ENCODE measurements at regions not wholly inside any gene's neighbourhood (a gene's known extent, or its start where the extent isn't known, plus 50 kb on each side); places are given as distances from the start of the nearest gene placed in this dataset.
"Not testable (repeated sequence)": the region's sequence is repeated elsewhere in the genome, so short reads cannot be mapped to it uniquely, and the experiment has no call there.

- no peaks in the 10 kb centered on the region for H3K36me3 ChIP-seq (ENCODE audit: control insufficient read depth, insufficient read depth, low read length)
- H3K9ac ChIP-seq (ENCODE audit: insufficient read depth in 1 of 2, low read depth in 2 of 2, low read length in 2 of 2) = no peak overlapping the region
- no TSS peak for BruUV-seq (replicated peaks)
- H2AFZ ChIP-seq (ENCODE audit: low read depth, low read length) = no peak overlapping the region
- TF ChIP-seq SRSF3 (IDR thresholded peaks at IDR 0.05; ENCODE audit: insufficient read depth, low read length) = no peak
- no peak for TF ChIP-seq COPS2 (conservative IDR thresholded peaks at IDR 0.05)
- TF ChIP-seq, protein P1, sequence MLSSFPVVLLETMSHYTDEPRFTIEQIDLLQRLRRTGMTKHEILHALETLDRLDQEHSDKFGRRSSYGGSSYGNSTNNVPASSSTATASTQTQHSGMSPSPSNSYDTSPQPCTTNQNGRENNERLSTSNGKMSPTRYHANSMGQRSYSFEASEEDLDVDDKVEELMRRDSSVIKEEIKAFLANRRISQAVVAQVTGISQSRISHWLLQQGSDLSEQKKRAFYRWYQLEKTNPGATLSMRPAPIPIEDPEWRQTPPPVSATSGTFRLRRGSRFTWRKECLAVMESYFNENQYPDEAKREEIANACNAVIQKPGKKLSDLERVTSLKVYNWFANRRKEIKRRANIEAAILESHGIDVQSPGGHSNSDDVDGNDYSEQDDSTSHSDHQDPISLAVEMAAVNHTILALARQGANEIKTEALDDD (IDR thresholded peaks at IDR 0.05) = no peak
- no peak for TF ChIP-seq ZNF23 (CRISPR knock-in tag; IDR thresholded peaks at IDR 0.05)
- no peak for FAIRE-seq
- in situ Hi-C loops (cut with MboI) (no loop called here), intact Hi-C loops (cut with micrococcal nuclease) (no loop called here)
- H3K9me1 ChIP-seq (ENCODE audit: control insufficient read depth, insufficient read depth, low read length) = peaks cover 3% of the 10 kb centered on the region
- H4K20me1 ChIP-seq (replicated peaks; ENCODE audit: control insufficient read depth, insufficient read depth, low read length) = no peaks in the 10 kb centered on the region
- no peaks in the 10 kb centered on the region for H3K79me2 ChIP-seq (ENCODE audit: control insufficient read depth, insufficient read depth, low read length)
- ChIA-PET POLR2A (no interaction called here), CTCF (ENCODE audit: low intra/inter-chr PET ratio) (no interaction called here)
- H3K9me3 ChIP-seq (replicated peaks; ENCODE audit: control insufficient read depth, insufficient read depth, low read depth, low read length) = no peaks in the 10 kb centered on the region
- no peak overlapping the region for H3K4me3 ChIP-seq
- DNase-seq (ENCODE audit: extremely low read depth in 1 of 4, low spot score in 3 of 4) = no peak
- H3K4me2 ChIP-seq (ENCODE audit: insufficient read depth, low read length) = no peak overlapping the region
- ATAC-seq = no peak
- no peaks in the 10 kb centered on the region for H3K4me1 ChIP-seq (replicated peaks in 1 of 2; ENCODE audit: control insufficient read depth in 2 of 2, insufficient read depth in 2 of 2, low read length in 2 of 2)
- no peak overlapping the region for H3K27ac ChIP-seq (ENCODE audit: extremely low read depth, low read depth, low read length)
- H3K27me3 ChIP-seq (ENCODE audit: control insufficient read depth in 2 of 2, insufficient read depth in 2 of 2, low read length in 2 of 2) = no peaks in the 10 kb centered on the region
Observed at GRCh38 chr6:19723545-19723944, 113.6 kb upstream of the ID4 start.

DNA sequence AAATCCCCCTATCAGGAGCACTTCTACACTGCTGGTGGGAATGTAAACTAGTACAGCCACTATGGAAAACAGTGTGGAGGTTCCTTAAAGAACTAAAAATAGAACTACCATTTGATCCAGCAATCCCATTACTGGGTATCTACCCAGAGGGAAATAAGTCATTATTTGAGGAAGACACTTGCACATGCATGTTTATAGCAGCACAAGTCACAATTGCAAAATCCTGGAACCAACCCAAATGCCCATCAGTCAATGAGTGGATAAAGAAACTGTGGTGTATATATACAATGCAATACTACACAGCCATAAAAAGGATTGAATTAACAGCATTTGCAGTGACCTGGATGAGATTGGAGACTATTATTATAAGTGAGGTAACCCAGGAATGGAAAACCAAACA, 111.7 kb upstream of the ID4 start:
- H3K9me1 ChIP-seq (ENCODE audit: control insufficient read depth, insufficient read depth, low read length); H3K79me2 ChIP-seq (ENCODE audit: control insufficient read depth, insufficient read depth, low read length); H3K9me3 ChIP-seq (replicated peaks; ENCODE audit: control insufficient read depth, insufficient read depth, low read depth, low read length); H3K27me3 ChIP-seq (ENCODE audit: control insufficient read depth in 2 of 2, insufficient read depth in 2 of 2, low read length in 2 of 2); H4K20me1 ChIP-seq (replicated peaks; ENCODE audit: control insufficient read depth, insufficient read depth, low read length); in situ Hi-C loops (cut with MboI); H3K36me3 ChIP-seq (ENCODE audit: control insufficient read depth, insufficient read depth, low read length); CTCF ChIA-PET (ENCODE audit: low intra/inter-chr PET ratio); H3K4me2 ChIP-seq (ENCODE audit: insufficient read depth, low read length); H3K4me1 ChIP-seq (replicated peaks in 1 of 2; ENCODE audit: control insufficient read depth in 2 of 2, insufficient read depth in 2 of 2, low read length in 2 of 2); H2AFZ ChIP-seq (ENCODE audit: low read depth, low read length); ATAC-seq; intact Hi-C loops (cut with micrococcal nuclease); H3K27ac ChIP-seq (ENCODE audit: extremely low read depth, low read depth, low read length); H3K4me3 ChIP-seq; H3K9ac ChIP-seq (ENCODE audit: insufficient read depth in 1 of 2, low read depth in 2 of 2, low read length in 2 of 2); FAIRE-seq; DNase-seq (ENCODE audit: extremely low read depth in 1 of 4, low spot score in 3 of 4); POLR2A ChIA-PET; BruUV-seq (replicated peaks): not testable (repeated sequence)
